HL-60 (cell line): ENCODE measurements at regions not wholly inside any gene's neighbourhood (a gene's known extent, or its start where the extent isn't known, plus 50 kb on each side); places are given as distances from the start of the nearest gene placed in this dataset.

Experiments
- DNase-seq, 2 experiments: peaks; one replicate each; pipeline ENCODE4 v3.0.0-alpha.2; 2010 to 2020; ENCODE audit warnings: low read depth in 1 of 2, low spot score in 1 of 2
- H3K27ac ChIP-seq: fragments of 250-450 bp; sonication (Bioruptor Pico); replicated peaks from 2 replicates; pipeline ENCODE4 v1.5.1; 2020; ENCODE audit warnings: mild to moderate bottlenecking, moderate library complexity
- H3K27me3 ChIP-seq: fragments of 250-450 bp; sonication (Bioruptor Pico); 2 replicates; pipeline ENCODE4 v1.5.1; 2021; ENCODE audit warnings: mild to moderate bottlenecking, moderate library complexity; ENCODE audit not compliant: insufficient read depth, poor library complexity, severe bottlenecking
- H3K4me3 ChIP-seq: replicated peaks from 2 replicates; pipeline ENCODE4 v1.5.1; 2011; ENCODE audit warnings: mild to moderate bottlenecking, control low read depth, low read length; ENCODE audit not compliant: insufficient read depth
- GABPA ChIP-seq: IDR thresholded peaks from 2 replicates; pipeline ENCODE4 v1.6.1; 2012; ENCODE audit warnings: low read depth
- POLR2AphosphoS5 ChIP-seq: IDR thresholded peaks from 2 replicates; pipeline ENCODE4 v1.6.1; 2012; ENCODE audit warnings: low read depth
- SPI1 ChIP-seq: IDR thresholded peaks from 2 replicates; pipeline ENCODE4 v1.6.1; 2012; ENCODE audit warnings: low read depth, mild to moderate bottlenecking, borderline replicate concordance
- TF ChIP-seq, protein P1 (sequence below): IDR thresholded peaks from 2 replicates; pipeline ENCODE4 v1.6.1; 2012; ENCODE audit warnings: low read depth; ENCODE audit not compliant: insufficient replicate concordance
- TF ChIP-seq, protein P2 (sequence below): IDR thresholded peaks from one replicate; pipeline ENCODE4 v1.5.1; 2011; ENCODE audit warnings: low read length, control low read depth, inconsistent platforms; ENCODE audit not compliant: insufficient read depth

DNA sequence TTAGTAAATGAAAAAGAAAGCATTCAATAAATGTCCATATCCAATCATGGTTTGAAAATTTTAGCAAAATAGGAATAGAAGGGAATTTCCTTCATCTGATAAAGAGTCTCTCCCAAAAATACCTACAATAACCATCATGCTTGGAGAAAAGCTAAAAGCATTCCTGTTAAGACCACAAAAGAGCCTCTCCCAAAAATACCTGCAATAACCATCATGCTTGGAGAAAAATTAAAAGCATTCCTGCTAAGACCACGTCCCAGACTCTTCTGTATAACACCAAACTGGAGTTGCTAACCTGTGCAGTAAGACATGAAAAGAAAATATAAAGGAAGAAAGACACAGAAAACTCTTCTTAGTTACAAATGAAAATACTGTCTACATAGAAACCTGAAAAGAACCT lies 69.4 kb downstream of the LINC01488 start:
- Histone ChIP-seq H3K27ac (no peak overlapping the region), H3K4me3 (no peak overlapping the region), H3K27me3 (no peaks in the 10 kb centered on the region)
- no peak for DNase-seq
- TF ChIP-seq POLR2AphosphoS5 (no peak), GABPA (no peak), SPI1 (no peak)
- TF ChIP-seq, protein P1, sequence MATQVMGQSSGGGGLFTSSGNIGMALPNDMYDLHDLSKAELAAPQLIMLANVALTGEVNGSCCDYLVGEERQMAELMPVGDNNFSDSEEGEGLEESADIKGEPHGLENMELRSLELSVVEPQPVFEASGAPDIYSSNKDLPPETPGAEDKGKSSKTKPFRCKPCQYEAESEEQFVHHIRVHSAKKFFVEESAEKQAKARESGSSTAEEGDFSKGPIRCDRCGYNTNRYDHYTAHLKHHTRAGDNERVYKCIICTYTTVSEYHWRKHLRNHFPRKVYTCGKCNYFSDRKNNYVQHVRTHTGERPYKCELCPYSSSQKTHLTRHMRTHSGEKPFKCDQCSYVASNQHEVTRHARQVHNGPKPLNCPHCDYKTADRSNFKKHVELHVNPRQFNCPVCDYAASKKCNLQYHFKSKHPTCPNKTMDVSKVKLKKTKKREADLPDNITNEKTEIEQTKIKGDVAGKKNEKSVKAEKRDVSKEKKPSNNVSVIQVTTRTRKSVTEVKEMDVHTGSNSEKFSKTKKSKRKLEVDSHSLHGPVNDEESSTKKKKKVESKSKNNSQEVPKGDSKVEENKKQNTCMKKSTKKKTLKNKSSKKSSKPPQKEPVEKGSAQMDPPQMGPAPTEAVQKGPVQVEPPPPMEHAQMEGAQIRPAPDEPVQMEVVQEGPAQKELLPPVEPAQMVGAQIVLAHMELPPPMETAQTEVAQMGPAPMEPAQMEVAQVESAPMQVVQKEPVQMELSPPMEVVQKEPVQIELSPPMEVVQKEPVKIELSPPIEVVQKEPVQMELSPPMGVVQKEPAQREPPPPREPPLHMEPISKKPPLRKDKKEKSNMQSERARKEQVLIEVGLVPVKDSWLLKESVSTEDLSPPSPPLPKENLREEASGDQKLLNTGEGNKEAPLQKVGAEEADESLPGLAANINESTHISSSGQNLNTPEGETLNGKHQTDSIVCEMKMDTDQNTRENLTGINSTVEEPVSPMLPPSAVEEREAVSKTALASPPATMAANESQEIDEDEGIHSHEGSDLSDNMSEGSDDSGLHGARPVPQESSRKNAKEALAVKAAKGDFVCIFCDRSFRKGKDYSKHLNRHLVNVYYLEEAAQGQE: no peak
- TF ChIP-seq, protein P2, sequence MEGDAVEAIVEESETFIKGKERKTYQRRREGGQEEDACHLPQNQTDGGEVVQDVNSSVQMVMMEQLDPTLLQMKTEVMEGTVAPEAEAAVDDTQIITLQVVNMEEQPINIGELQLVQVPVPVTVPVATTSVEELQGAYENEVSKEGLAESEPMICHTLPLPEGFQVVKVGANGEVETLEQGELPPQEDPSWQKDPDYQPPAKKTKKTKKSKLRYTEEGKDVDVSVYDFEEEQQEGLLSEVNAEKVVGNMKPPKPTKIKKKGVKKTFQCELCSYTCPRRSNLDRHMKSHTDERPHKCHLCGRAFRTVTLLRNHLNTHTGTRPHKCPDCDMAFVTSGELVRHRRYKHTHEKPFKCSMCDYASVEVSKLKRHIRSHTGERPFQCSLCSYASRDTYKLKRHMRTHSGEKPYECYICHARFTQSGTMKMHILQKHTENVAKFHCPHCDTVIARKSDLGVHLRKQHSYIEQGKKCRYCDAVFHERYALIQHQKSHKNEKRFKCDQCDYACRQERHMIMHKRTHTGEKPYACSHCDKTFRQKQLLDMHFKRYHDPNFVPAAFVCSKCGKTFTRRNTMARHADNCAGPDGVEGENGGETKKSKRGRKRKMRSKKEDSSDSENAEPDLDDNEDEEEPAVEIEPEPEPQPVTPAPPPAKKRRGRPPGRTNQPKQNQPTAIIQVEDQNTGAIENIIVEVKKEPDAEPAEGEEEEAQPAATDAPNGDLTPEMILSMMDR: no peak

DNA sequence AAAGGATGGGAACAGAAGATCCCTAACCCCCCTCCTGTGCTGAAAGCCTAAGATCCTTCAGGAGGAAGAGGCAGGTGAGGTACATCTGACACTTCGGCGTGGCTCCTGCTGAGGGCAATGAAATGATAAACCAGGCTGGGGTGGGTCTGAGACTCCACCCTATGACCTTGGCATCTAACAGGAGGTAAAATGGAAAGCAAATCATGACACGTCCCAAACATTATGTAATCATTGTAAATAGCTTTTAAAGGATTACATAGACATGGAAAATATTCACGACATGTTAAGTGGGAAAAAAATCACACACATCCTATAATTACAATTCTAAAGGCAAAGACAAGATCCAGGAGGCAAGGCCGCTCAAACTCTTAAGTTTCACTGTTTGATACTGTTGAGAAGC lies 70.5 kb downstream of the LINC01488 start:
- no peak for DNase-seq
- H3K27me3 ChIP-seq: no peaks in the 10 kb centered on the region
- H3K4me3 ChIP-seq: no peak overlapping the region
- H3K27ac ChIP-seq: no peak overlapping the region
- TF ChIP-seq, protein P1: no peak
- no peak for TF ChIP-seq POLR2AphosphoS5
- no peak for TF ChIP-seq GABPA
- TF ChIP-seq SPI1: no peak
- TF ChIP-seq, protein P2: no peak

DNA sequence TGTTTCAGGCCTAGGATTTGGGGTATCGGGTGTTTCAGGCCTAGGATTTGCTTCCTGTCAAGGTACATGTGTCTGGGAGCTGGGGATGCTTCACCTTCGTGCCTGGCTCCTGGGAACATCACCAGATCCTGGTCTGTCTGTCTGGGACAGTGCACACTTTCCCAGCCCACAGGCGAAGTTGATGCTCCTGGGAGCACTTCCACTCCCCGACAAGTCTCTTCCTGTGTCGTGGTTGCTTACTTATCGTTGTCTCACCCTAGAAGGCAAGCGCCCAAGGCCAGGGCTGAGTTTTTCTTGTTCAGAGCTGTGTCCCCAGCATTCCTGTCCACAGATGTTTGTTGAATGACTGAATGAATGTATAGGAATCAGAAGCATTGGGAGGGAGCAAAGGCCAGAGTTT lies 71.5 kb downstream of the LINC01488 start:
- H3K27ac ChIP-seq: no peak overlapping the region
- no peaks in the 10 kb centered on the region for H3K27me3 ChIP-seq
- TF ChIP-seq, protein P1: no peak
- TF ChIP-seq, protein P2: no peak
- no peak for TF ChIP-seq POLR2AphosphoS5
- no peak for TF ChIP-seq GABPA
- no peak for TF ChIP-seq SPI1
- DNase-seq: no peak
- H3K4me3 ChIP-seq: no peak overlapping the region
